ENCODE measurements at regions not wholly inside any gene's neighbourhood (a gene's known extent, or its start where the extent isn't known, plus 50 kb on each side); places are given as distances from the start of the nearest gene placed in this dataset.
"Not testable (repeated sequence)": the region's sequence is repeated elsewhere in the genome, so short reads cannot be mapped to it uniquely, and the experiment has no call there.

- Histone ChIP-seq H3K4me3 (ENCODE audit: low read depth, low read length) (no peak overlapping the region), H3K36me3 (ENCODE audit: control insufficient read depth, insufficient read depth, low read length) (no peaks in the 10 kb centered on the region), H3K27me3 (ENCODE audit: control insufficient read depth, insufficient read depth, low read length) (peaks cover 34% of the 10 kb centered on the region), H3K4me1 (ENCODE audit: control insufficient read depth, insufficient read depth, low read length) (peaks cover 16% of the 10 kb centered on the region), H3K9me3 (ENCODE audit: control insufficient read depth, insufficient read depth, low read length) (no peaks in the 10 kb centered on the region), H3K9ac (ENCODE audit: low read depth, low read length) (no peak overlapping the region)
These were observed 66.7 kb upstream of the SAMD5 start for GRCh38 chr6:147441751-147442150.

- Histone ChIP-seq H3K4me1 (ENCODE audit: control insufficient read depth, insufficient read depth, low read length) (peaks cover 23% of the 10 kb centered on the region), H3K4me3 (ENCODE audit: low read depth, low read length) (peak overlapping the region; percentile 33), H3K9me3 (ENCODE audit: control insufficient read depth, insufficient read depth, low read length) (no peaks in the 10 kb centered on the region), H3K9ac (ENCODE audit: low read depth, low read length) (no peak overlapping the region), H3K36me3 (ENCODE audit: control insufficient read depth, insufficient read depth, low read length) (no peaks in the 10 kb centered on the region), H3K27me3 (ENCODE audit: control insufficient read depth, insufficient read depth, low read length) (peaks cover 7% of the 10 kb centered on the region)
These were observed 60.5 kb upstream of the SAMD5 start for GRCh38 chr6:147447835-147448611.

- Histone ChIP-seq H3K9me3 (ENCODE audit: control insufficient read depth, insufficient read depth, low read length) (no peaks in the 10 kb centered on the region), H3K36me3 (ENCODE audit: control insufficient read depth, insufficient read depth, low read length) (no peaks in the 10 kb centered on the region), H3K4me1 (ENCODE audit: control insufficient read depth, insufficient read depth, low read length) (peaks cover 23% of the 10 kb centered on the region), H3K27me3 (ENCODE audit: control insufficient read depth, insufficient read depth, low read length) (peaks cover 7% of the 10 kb centered on the region), H3K9ac (ENCODE audit: low read depth, low read length) (no peak overlapping the region), H3K4me3 (ENCODE audit: low read depth, low read length) (peak overlapping the region; percentile 1)
These were observed 59.7 kb upstream of the SAMD5 start for GRCh38 chr6:147448775-147449174.

GRCh38 chr6:147449405-147450161 lies 58.9 kb upstream of the SAMD5 start:
- H3K4me1 ChIP-seq (ENCODE audit: control insufficient read depth, insufficient read depth, low read length): peaks cover 23% of the 10 kb centered on the region
- H3K27me3 ChIP-seq (ENCODE audit: control insufficient read depth, insufficient read depth, low read length): peaks cover under 1% of the 10 kb centered on the region
- no peaks in the 10 kb centered on the region for H3K9me3 ChIP-seq (ENCODE audit: control insufficient read depth, insufficient read depth, low read length)
- H3K4me3 ChIP-seq (ENCODE audit: low read depth, low read length): no peak overlapping the region
- no peak overlapping the region for H3K9ac ChIP-seq (ENCODE audit: low read depth, low read length)
- H3K36me3 ChIP-seq (ENCODE audit: control insufficient read depth, insufficient read depth, low read length): no peaks in the 10 kb centered on the region

- no peak overlapping the region for H3K9ac ChIP-seq (ENCODE audit: low read depth, low read length)
These were observed 55.1 kb upstream of the SAMD5 start for GRCh38 chr6:147453361-147453760.

GRCh38 chr6:147454862-147455261 lies 53.6 kb upstream of the SAMD5 start:
- not testable (repeated sequence) for H3K9ac ChIP-seq (ENCODE audit: low read depth, low read length); H3K9me3 ChIP-seq (ENCODE audit: control insufficient read depth, insufficient read depth, low read length); H3K4me1 ChIP-seq (ENCODE audit: control insufficient read depth, insufficient read depth, low read length); H3K4me3 ChIP-seq (ENCODE audit: low read depth, low read length); H3K36me3 ChIP-seq (ENCODE audit: control insufficient read depth, insufficient read depth, low read length); H3K27me3 ChIP-seq (ENCODE audit: control insufficient read depth, insufficient read depth, low read length)

More at GRCh38 chr6:147453361-147453760, 55.1 kb upstream of the SAMD5 start:
- no peaks in the 10 kb centered on the region for H3K36me3 ChIP-seq (ENCODE audit: control insufficient read depth, insufficient read depth, low read length)
- H3K27me3 ChIP-seq (ENCODE audit: control insufficient read depth, insufficient read depth, low read length): no peaks in the 10 kb centered on the region
- H3K4me1 ChIP-seq (ENCODE audit: control insufficient read depth, insufficient read depth, low read length): peaks cover 8% of the 10 kb centered on the region
- no peaks in the 10 kb centered on the region for H3K9me3 ChIP-seq (ENCODE audit: control insufficient read depth, insufficient read depth, low read length)
- no peak overlapping the region for H3K4me3 ChIP-seq (ENCODE audit: low read depth, low read length)

All from iPS-15b (cell line).